ENCODE measurements at regions not wholly inside any gene's neighbourhood (a gene's known extent, or its start where the extent isn't known, plus 50 kb on each side); places are given as distances from the start of the nearest gene placed in this dataset.

- no peak for TF ChIP-seq POLR2A (IDR thresholded peaks at IDR 0.05)
- TF ChIP-seq CTCF (IDR thresholded peaks at IDR 0.05) = no peak
- TF ChIP-seq POLR2AphosphoS5 (IDR thresholded peaks at IDR 0.05) = no peak
These were observed 592.8 kb upstream of the GOT2 start for GRCh38 chr16:59326955-59327354.
